ENCODE measurements at regions not wholly inside any gene's neighbourhood (a gene's known extent, or its start where the extent isn't known, plus 50 kb on each side); places are given as distances from the start of the nearest gene placed in this dataset.

DNA sequence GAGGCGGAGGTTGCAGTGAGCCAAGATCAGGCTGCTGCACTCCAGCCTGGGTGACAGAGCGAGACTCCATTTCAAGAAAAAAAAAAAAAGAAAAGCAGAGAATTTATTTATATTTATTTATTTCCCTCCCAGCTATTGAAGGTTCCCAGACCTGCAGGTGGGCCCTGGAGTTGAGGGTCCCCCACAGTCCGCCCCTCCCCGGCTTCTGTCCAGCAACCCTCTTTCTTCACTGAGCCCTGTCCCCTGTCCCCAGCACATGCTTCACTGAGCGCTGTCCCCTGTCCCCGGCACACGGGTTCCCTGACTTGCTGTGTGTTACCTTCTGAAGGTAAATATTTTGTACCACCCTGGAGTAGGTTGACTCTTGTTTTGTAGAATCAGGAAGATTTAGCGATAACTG, 301.7 kb upstream of the PITRM1 start:
- TF ChIP-seq, protein P1, sequence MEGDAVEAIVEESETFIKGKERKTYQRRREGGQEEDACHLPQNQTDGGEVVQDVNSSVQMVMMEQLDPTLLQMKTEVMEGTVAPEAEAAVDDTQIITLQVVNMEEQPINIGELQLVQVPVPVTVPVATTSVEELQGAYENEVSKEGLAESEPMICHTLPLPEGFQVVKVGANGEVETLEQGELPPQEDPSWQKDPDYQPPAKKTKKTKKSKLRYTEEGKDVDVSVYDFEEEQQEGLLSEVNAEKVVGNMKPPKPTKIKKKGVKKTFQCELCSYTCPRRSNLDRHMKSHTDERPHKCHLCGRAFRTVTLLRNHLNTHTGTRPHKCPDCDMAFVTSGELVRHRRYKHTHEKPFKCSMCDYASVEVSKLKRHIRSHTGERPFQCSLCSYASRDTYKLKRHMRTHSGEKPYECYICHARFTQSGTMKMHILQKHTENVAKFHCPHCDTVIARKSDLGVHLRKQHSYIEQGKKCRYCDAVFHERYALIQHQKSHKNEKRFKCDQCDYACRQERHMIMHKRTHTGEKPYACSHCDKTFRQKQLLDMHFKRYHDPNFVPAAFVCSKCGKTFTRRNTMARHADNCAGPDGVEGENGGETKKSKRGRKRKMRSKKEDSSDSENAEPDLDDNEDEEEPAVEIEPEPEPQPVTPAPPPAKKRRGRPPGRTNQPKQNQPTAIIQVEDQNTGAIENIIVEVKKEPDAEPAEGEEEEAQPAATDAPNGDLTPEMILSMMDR (conservative IDR thresholded peaks at IDR 0.05 in 1 of 2, IDR thresholded peaks at IDR 0.05 in 1 of 2; ENCODE audit: low read depth in 1 of 2, low read length in 2 of 2), result no peak
- TF ChIP-seq EZH2 (IDR thresholded peaks at IDR 0.05; ENCODE audit: low read length, missing control alignments), result no peak
